Skeletal muscle tissue (tissue), 3 donors: ENCODE measurements at regions not wholly inside any gene's neighbourhood (a gene's known extent, or its start where the extent isn't known, plus 50 kb on each side); places are given as distances from the start of the nearest gene placed in this dataset.
"Not testable (repeated sequence)": the region's sequence is repeated elsewhere in the genome, so short reads cannot be mapped to it uniquely, and the experiment has no call there.

Source experiments
- H3K27ac ChIP-seq: one replicate; pipeline ENCODE4 v1.7.0; 2013; ENCODE audit warnings: mild to moderate bottlenecking, low read depth, low read length, inconsistent platforms
- H3K27me3 ChIP-seq, 3 donors: one replicate each; pipeline ENCODE4 v1.7.0; 2013; ENCODE audit warnings: low read length in 3 of 3; ENCODE audit not compliant: control insufficient read depth in 3 of 3, insufficient read depth in 3 of 3
- H3K36me3 ChIP-seq, 3 donors: one replicate each; pipeline ENCODE4 v1.7.0; 2013; ENCODE audit warnings: low read length in 3 of 3; ENCODE audit not compliant: control insufficient read depth in 3 of 3, insufficient read depth in 3 of 3
- H3K4me1 ChIP-seq, 3 donors: one replicate each; pipeline ENCODE4 v1.7.0; 2013; ENCODE audit warnings: low read length in 3 of 3, mild to moderate bottlenecking in 3 of 3; ENCODE audit not compliant: control insufficient read depth in 3 of 3, insufficient read depth in 3 of 3
- H3K4me3 ChIP-seq, 3 donors: one replicate each; pipeline ENCODE4 v1.7.0; 2013; ENCODE audit warnings: low read length in 3 of 3
- H3K9ac ChIP-seq, 3 donors: one replicate each; pipeline ENCODE4 v1.7.0; 2013; ENCODE audit warnings: low read length in 3 of 3, mild to moderate bottlenecking in 3 of 3, moderate library complexity in 2 of 3, low read depth in 1 of 3
- H3K9me3 ChIP-seq, 3 donors: one replicate each; pipeline ENCODE4 v1.7.0; 2013; ENCODE audit warnings: low read length in 3 of 3; ENCODE audit not compliant: control insufficient read depth in 3 of 3
- donor health status: Osteomylitis.

- H3K9ac ChIP-seq = no peak overlapping the region
Measured at GRCh38 chr15:59764775-59765174, 75.7 kb upstream of the BNIP2 start.

GRCh38 chr15:59762558-59762957 lies 73.4 kb upstream of the BNIP2 start:
- Histone ChIP-seq H3K4me3 (no peak overlapping the region), H3K36me3 (no peaks in the 10 kb centered on the region), H3K9ac (no peak overlapping the region), H3K9me3 (no peaks in the 10 kb centered on the region), H3K4me1 (no peaks in the 10 kb centered on the region), H3K27ac (no peak overlapping the region), H3K27me3 (peaks cover 0 to 2% (median 0%) of the 10 kb centered on the region in 3 donors)

More at GRCh38 chr15:59764775-59765174, 75.7 kb upstream of the BNIP2 start:
- Histone ChIP-seq H3K27me3 (peaks cover 0 to 2% (median 0%) of the 10 kb centered on the region in 3 donors), H3K27ac (no peak overlapping the region), H3K4me1 (no peaks in the 10 kb centered on the region), H3K9me3 (no peaks in the 10 kb centered on the region), H3K4me3 (no peak overlapping the region), H3K36me3 (no peaks in the 10 kb centered on the region)

- not testable (repeated sequence) for H3K9ac ChIP-seq, H3K9me3 ChIP-seq, H3K4me1 ChIP-seq, H3K27me3 ChIP-seq, H3K4me3 ChIP-seq, H3K27ac ChIP-seq, H3K36me3 ChIP-seq
Measured at GRCh38 chr15:59760256-59760655, 71.1 kb upstream of the BNIP2 start.

- Histone ChIP-seq H3K4me3 (no peak overlapping the region), H3K27me3 (peaks cover 0 to 10% (median 4%) of the 10 kb centered on the region in 3 donors), H3K27ac (no peak overlapping the region), H3K4me1 (no peaks in the 10 kb centered on the region), H3K36me3 (no peaks in the 10 kb centered on the region), H3K9ac (no peak overlapping the region), H3K9me3 (no peaks in the 10 kb centered on the region)
Measured at GRCh38 chr15:59751552-59752413, 62.7 kb upstream of the BNIP2 start.

GRCh38 chr15:59746777-59747176 lies 57.7 kb upstream of the BNIP2 start:
- Histone ChIP-seq H3K9ac (no peak overlapping the region), H3K4me3 (no peak overlapping the region), H3K27ac (no peak overlapping the region), H3K36me3 (no peaks in the 10 kb centered on the region), H3K27me3 (peaks cover 5 to 22% (median 7%) of the 10 kb centered on the region in 3 donors), H3K9me3 (no peaks in the 10 kb centered on the region), H3K4me1 (no peaks in the 10 kb centered on the region)

- Histone ChIP-seq H3K36me3 (no peaks in the 10 kb centered on the region), H3K9ac (no peak overlapping the region), H3K27me3 (peaks cover 7 to 11% (median 9%) of the 10 kb centered on the region in 3 donors), H3K4me1 (no peaks in the 10 kb centered on the region), H3K9me3 (no peaks in the 10 kb centered on the region), H3K27ac (no peak overlapping the region), H3K4me3 (no peak overlapping the region)
Measured at GRCh38 chr15:59741274-59741906, 52.3 kb upstream of the BNIP2 start.

- Histone ChIP-seq H3K27me3 (peaks cover 7 to 9% (median 8%) of the 10 kb centered on the region in 3 donors), H3K9ac (no peak overlapping the region), H3K9me3 (no peaks in the 10 kb centered on the region), H3K4me3 (no peak overlapping the region), H3K27ac (no peak overlapping the region), H3K4me1 (no peaks in the 10 kb centered on the region), H3K36me3 (no peaks in the 10 kb centered on the region)
Measured at GRCh38 chr15:59739557-59740186, 50.6 kb upstream of the BNIP2 start.
